ENCODE measurements at regions not wholly inside any gene's neighbourhood (a gene's known extent, or its start where the extent isn't known, plus 50 kb on each side); places are given as distances from the start of the nearest gene placed in this dataset.

GRCh38 chr12:75715323-75715644 lies 203.9 kb upstream of the KRR1 start:
- TF ChIP-seq POLR2A (IDR thresholded peaks at IDR 0.05; ENCODE audit: low read depth, low read length) (no peak), CTCF (conservative IDR thresholded peaks at IDR 0.05; ENCODE audit: low read depth, low read length) (no peak), USF2 (IDR thresholded peaks at IDR 0.05; ENCODE audit: low read depth, low read length) (no peak), RCOR1 (IDR thresholded peaks at IDR 0.05; ENCODE audit: insufficient replicate concordance, low read length) (no peak), CEBPB (IDR thresholded peaks at IDR 0.05; ENCODE audit: low read depth, low read length) (no peak), RFX5 (IDR thresholded peaks at IDR 0.05; ENCODE audit: low read depth, low read length) (no peak), MXI1 (IDR thresholded peaks at IDR 0.05; ENCODE audit: borderline replicate concordance, low read depth, low read length) (no peak), SMC3 (IDR thresholded peaks at IDR 0.05; ENCODE audit: low read depth, low read length) (no peak), FOS (IDR thresholded peaks at IDR 0.05; ENCODE audit: low read depth, low read length) (no peak), RAD21 (IDR thresholded peaks at IDR 0.05; ENCODE audit: low read length) (no peak), MAFK (IDR thresholded peaks at IDR 0.05; ENCODE audit: low read depth, low read length) (no peak), MAZ (IDR thresholded peaks at IDR 0.05; ENCODE audit: borderline replicate concordance, low read depth, low read length) (no peak)
